Neutrophil (primary cell): ENCODE measurements at regions not wholly inside any gene's neighbourhood (a gene's known extent, or its start where the extent isn't known, plus 50 kb on each side); places are given as distances from the start of the nearest gene placed in this dataset.

Experiments used
- H3K27ac ChIP-seq: fragments of 200-600 bp; sonication (generic); 2 replicates; pipeline ENCODE4 v1.5.1; 2016; ENCODE audit warnings: mild to moderate bottlenecking, moderate library complexity
- H3K27me3 ChIP-seq: fragments of 200-600 bp; sonication (generic); 2 replicates; pipeline ENCODE4 v1.6.0; 2016; ENCODE audit warnings: mild to moderate bottlenecking
- H3K36me3 ChIP-seq: fragments of 200-600 bp; sonication (generic); 2 replicates; pipeline ENCODE4 v1.5.1; 2017
- H3K4me1 ChIP-seq, 2 experiments: fragments of 200-600 bp in 1 of 2; sonication (generic) in 1 of 2; 1 replicate in 1 of 2; 2 replicates in 1 of 2; pipeline versions ENCODE4 v1.5.1 to v1.6.1; 2013 to 2016; ENCODE audit warnings: low read depth in 1 of 2, low read length in 1 of 2, mild to moderate bottlenecking in 1 of 2, moderate library complexity in 1 of 2; ENCODE audit not compliant: control insufficient read depth in 1 of 2, insufficient read depth in 1 of 2
- H3K4me3 ChIP-seq, 2 experiments: fragments of 200-600 bp in 1 of 2; sonication (generic) in 1 of 2; 1 replicate in 1 of 2; 2 replicates in 1 of 2; pipeline ENCODE4 v1.5.1; 2013 to 2016; ENCODE audit warnings: low read depth in 1 of 2, low read length in 1 of 2, mild to moderate bottlenecking in 1 of 2, moderate library complexity in 1 of 2
- H3K9me3 ChIP-seq: fragments of 200-600 bp; sonication (generic); 2 replicates; pipeline ENCODE4 v1.5.1; 2016
- TF ChIP-seq, protein P1 (sequence below): fragments of 200-600 bp; sonication (generic); IDR thresholded peaks from 2 replicates; pipeline ENCODE4 v1.5.1; 2016; ENCODE audit warnings: antibody characterized with exemption

DNA sequence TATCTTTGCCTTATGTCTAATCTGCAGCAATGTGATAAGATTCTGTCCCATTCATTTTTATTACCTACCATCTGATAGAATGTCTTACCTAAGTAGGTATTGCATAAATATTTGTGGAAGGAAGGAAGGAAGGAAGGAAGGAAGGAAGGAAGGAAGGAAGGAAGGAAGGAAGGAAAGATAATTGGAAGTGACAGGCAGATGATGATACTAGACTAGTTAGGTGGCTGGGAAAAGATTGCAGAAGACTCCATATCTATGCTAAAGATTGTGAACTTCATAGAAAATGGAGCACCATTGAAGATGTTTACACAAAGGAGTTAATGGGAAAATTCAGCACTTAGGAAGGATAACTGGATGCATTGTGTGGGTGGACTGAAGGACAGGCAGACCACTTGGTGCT is 909.0 kb downstream of the EPHA4 start:
- H3K4me3 ChIP-seq = no peak overlapping the region
- TF ChIP-seq, protein P1, sequence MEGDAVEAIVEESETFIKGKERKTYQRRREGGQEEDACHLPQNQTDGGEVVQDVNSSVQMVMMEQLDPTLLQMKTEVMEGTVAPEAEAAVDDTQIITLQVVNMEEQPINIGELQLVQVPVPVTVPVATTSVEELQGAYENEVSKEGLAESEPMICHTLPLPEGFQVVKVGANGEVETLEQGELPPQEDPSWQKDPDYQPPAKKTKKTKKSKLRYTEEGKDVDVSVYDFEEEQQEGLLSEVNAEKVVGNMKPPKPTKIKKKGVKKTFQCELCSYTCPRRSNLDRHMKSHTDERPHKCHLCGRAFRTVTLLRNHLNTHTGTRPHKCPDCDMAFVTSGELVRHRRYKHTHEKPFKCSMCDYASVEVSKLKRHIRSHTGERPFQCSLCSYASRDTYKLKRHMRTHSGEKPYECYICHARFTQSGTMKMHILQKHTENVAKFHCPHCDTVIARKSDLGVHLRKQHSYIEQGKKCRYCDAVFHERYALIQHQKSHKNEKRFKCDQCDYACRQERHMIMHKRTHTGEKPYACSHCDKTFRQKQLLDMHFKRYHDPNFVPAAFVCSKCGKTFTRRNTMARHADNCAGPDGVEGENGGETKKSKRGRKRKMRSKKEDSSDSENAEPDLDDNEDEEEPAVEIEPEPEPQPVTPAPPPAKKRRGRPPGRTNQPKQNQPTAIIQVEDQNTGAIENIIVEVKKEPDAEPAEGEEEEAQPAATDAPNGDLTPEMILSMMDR = no peak
- no peaks in the 10 kb centered on the region for H3K36me3 ChIP-seq
- H3K27me3 ChIP-seq = no peaks in the 10 kb centered on the region
- H3K4me1 ChIP-seq = no peaks in the 10 kb centered on the region
- no peaks in the 10 kb centered on the region for H3K9me3 ChIP-seq
- H3K27ac ChIP-seq = no peak overlapping the region

DNA sequence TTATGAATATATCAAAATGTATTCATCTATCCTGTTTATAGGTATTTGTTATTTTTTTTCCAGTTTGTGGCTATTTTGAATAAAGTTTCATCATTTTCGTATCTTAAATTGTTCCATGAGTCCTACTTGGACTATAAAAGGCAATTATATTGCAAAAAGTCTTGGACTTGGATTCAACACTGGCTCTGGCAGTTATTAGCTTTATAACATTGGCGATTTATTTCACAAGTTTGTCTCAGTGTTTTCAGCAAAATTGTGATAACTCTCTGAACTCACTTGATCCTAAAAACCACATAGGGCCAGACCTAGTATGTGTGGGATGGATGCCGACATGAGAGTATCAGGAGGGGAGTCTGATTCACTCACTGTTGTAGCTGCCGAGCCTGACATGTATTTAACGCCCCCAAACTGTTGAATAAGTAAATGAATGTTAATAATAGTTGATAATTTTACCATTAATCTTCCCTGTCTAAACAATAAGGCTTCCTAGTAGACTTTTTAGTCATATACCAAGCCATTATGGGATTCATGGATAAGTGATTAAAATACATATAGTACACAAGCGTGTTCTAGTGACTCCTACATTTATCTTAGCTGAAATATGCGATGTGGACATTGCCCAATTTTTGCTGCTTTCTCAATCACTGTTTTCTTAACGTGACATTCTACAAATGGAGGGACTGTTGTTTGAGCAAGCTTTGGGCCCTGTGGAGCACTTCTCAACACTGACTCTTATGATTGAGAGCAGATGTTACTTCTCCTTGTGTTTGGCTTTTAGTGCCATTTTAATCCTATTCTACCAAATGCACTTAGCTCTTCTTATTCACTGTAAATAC is 907.6 kb downstream of the EPHA4 start:
- Histone ChIP-seq H3K9me3 (no peaks in the 10 kb centered on the region), H3K4me1 (no peaks in the 10 kb centered on the region), H3K36me3 (no peaks in the 10 kb centered on the region), H3K27me3 (no peaks in the 10 kb centered on the region), H3K27ac (no peak overlapping the region), H3K4me3 (no peak overlapping the region)
- TF ChIP-seq, protein P1 = no peak

DNA sequence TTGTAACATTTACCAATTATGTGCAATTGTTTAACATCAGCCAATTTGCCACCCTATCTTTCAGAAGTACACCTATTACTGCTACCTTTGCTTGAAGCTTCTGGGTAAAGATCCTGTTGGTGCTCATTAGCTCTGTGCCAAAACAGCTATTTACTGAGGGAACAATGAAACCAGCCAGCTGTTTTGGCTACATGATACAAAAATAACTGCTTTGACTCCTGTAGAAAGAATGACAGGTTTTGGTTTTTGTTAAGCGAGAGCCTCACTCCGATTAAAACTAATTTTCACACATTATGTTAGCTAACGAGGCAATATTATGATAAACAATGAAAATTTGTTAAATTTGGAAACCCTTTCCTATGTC is 907.0 kb downstream of the EPHA4 start:
- Histone ChIP-seq H3K27ac (no peak overlapping the region), H3K9me3 (no peaks in the 10 kb centered on the region), H3K36me3 (no peaks in the 10 kb centered on the region), H3K27me3 (no peaks in the 10 kb centered on the region), H3K4me1 (no peaks in the 10 kb centered on the region), H3K4me3 (no peak overlapping the region)
- TF ChIP-seq, protein P1 = no peak

DNA sequence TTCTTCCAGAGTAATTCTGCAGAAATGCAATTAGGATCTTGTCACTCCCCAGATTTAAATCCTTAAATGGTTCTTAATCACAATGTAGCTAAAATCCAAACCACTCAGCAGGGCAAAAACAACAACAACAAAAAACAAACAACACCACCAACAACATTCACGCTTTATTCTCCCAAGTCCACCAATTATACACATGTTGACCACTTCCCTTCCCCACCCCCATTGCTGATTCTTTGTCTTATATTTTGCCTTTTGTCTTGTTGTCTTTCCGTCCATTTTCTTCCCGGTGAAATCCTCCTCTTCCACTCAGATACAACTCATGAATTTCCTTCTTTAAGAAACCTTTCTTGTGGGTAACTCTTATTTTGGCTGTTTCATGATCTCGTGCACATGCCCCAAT is 902.8 kb downstream of the EPHA4 start:
- Histone ChIP-seq H3K9me3 (no peaks in the 10 kb centered on the region), H3K27ac (no peak overlapping the region), H3K4me1 (no peaks in the 10 kb centered on the region), H3K36me3 (no peaks in the 10 kb centered on the region), H3K27me3 (no peaks in the 10 kb centered on the region), H3K4me3 (no peak overlapping the region)
- TF ChIP-seq, protein P1 = no peak

DNA sequence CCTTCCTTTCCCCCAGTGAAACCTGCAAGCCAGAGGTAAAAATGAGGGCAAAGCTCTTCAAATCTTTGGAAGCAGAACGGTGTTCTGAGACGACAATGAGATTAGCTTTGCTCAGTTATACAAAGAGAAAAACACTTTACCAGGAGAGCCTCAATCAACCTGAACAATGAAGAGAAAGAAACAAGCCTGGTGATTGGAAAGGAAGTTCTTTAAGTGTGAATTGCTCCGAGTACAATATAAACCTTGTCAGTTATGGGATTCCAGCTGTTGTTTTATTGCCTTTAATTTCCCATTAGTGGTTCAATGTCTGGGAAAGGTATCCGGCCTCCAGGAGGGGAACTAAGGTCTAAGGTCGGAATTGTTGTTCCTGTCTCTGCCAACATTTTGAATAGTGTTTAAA is 901.6 kb downstream of the EPHA4 start:
- Histone ChIP-seq H3K27ac (no peak overlapping the region), H3K9me3 (no peaks in the 10 kb centered on the region)
- TF ChIP-seq, protein P1 = no peak

More for the DNA sequence above, 901.6 kb downstream of the EPHA4 start:
- no peaks in the 10 kb centered on the region for H3K27me3 ChIP-seq
- H3K36me3 ChIP-seq = no peaks in the 10 kb centered on the region
- no peak overlapping the region for H3K4me3 ChIP-seq
- no peaks in the 10 kb centered on the region for H3K4me1 ChIP-seq
